DOHH2 (cell line): ENCODE measurements at regions not wholly inside any gene's neighbourhood (a gene's known extent, or its start where the extent isn't known, plus 50 kb on each side); places are given as distances from the start of the nearest gene placed in this dataset.

Experiments
- H3F3A ChIP-seq: fragments of 200-600 bp; sonication (generic), shearing (Covaris generic); 2 replicates; pipeline ENCODE4 v1.6.0; 2016; ENCODE audit warnings: antibody characterized with exemption, mild to moderate bottlenecking; ENCODE audit not compliant: control insufficient read depth, insufficient read depth
- H3K27ac ChIP-seq: fragments of 200-600 bp; sonication (generic); 2 replicates; pipeline ENCODE4 v1.5.1; 2014; ENCODE audit warnings: low read depth, mild to moderate bottlenecking, low read length, moderate library complexity
- H3K27me3 ChIP-seq: fragments of 200-600 bp; sonication (generic); 2 replicates; pipeline ENCODE4 v1.6.1; 2014; ENCODE audit warnings: mild to moderate bottlenecking, low read length, mixed read lengths; ENCODE audit not compliant: control insufficient read depth
- H3K36me3 ChIP-seq: fragments of 200-600 bp; sonication (generic); 2 replicates; pipeline ENCODE4 v1.6.1; 2014; ENCODE audit warnings: mild to moderate bottlenecking, low read length, moderate library complexity, mixed read lengths; ENCODE audit not compliant: control insufficient read depth
- H3K4me1 ChIP-seq: fragments of 200-600 bp; sonication (generic); 2 replicates; pipeline ENCODE4 v1.6.1; 2014; ENCODE audit warnings: mild to moderate bottlenecking, low read length, mixed read lengths; ENCODE audit not compliant: control insufficient read depth
- H3K4me2 ChIP-seq: fragments of 200-600 bp; sonication (generic); 2 replicates; pipeline ENCODE4 v1.6.0; 2014; ENCODE audit warnings: mild to moderate bottlenecking, low read length, moderate library complexity
- H3K4me3 ChIP-seq: fragments of 200-600 bp; sonication (generic); 2 replicates; pipeline ENCODE4 v1.5.1; 2014; ENCODE audit warnings: mild to moderate bottlenecking, low read length, mixed read lengths
- H3K79me2 ChIP-seq: fragments of 200-600 bp; sonication (generic); 2 replicates; pipeline ENCODE4 v1.6.1; 2014; ENCODE audit warnings: mild to moderate bottlenecking, low read length, mixed read lengths; ENCODE audit not compliant: control insufficient read depth
- H3K9me2 ChIP-seq: fragments of 200-600 bp; sonication (generic); replicated peaks from 2 replicates; pipeline ENCODE4 v1.6.1; 2014; ENCODE audit warnings: mild to moderate bottlenecking, low read length, mixed read lengths; ENCODE audit not compliant: control insufficient read depth
- H3K9me3 ChIP-seq: fragments of 200-600 bp; sonication (generic); 2 replicates; pipeline ENCODE4 v1.6.1; 2014; ENCODE audit warnings: antibody characterized with exemption, low read length, mixed read lengths; ENCODE audit not compliant: control insufficient read depth, insufficient read depth
- H4K20me1 ChIP-seq: fragments of 200-600 bp; sonication (generic); 2 replicates; pipeline ENCODE4 v1.6.0; 2014; ENCODE audit warnings: low read depth, mild to moderate bottlenecking, antibody characterized with exemption, low read length, moderate library complexity; ENCODE audit not compliant: control insufficient read depth, insufficient read depth
- EZH2phosphoT487 ChIP-seq: fragments of 200-600 bp; sonication (generic); IDR thresholded peaks from 2 replicates; pipeline ENCODE4 v1.6.1; 2017; ENCODE audit warnings: borderline replicate concordance, mild to moderate bottlenecking, antibody characterized with exemption, low read length, moderate library complexity, mixed read lengths
- TF ChIP-seq, protein P1 (sequence below): fragments of 200-600 bp; sonication (generic); IDR thresholded peaks from one replicate; pipeline ENCODE4 v1.5.1; 2014; ENCODE audit warnings: antibody characterized with exemption, mild to moderate bottlenecking, low read depth, low read length; ENCODE audit not compliant: poor library complexity, severe bottlenecking

DNA sequence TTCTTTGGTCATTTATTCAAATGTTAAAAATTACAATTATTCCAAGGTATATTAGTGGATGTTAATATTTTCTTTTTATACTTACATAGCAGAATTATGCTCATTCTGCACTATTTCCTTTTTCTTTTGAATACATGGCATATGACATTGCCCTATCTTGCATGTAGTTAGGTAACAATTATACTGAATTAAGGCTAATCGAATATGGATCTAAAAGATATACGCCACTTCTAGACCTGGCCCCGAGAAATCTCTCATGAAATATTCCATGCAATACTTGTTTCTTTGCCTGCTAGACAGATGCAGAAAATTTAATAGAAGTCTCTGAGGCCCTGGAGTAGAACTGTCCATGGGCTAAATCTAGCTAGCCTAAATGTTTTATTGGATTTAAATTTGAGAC is 493.4 kb downstream of the OTOL1 start:
- Histone ChIP-seq H3K4me3 (no peak overlapping the region), H3K9me3 (no peaks in the 10 kb centered on the region), H4K20me1 (no peaks in the 10 kb centered on the region), H3K4me1 (no peaks in the 10 kb centered on the region), H3K36me3 (no peaks in the 10 kb centered on the region), H3K9me2 (no peaks in the 10 kb centered on the region), H3K4me2 (no peak overlapping the region), H3K27me3 (no peaks in the 10 kb centered on the region), H3F3A (no peaks in the 10 kb centered on the region), H3K79me2 (no peaks in the 10 kb centered on the region), H3K27ac (no peak overlapping the region)
- TF ChIP-seq EZH2phosphoT487 = no peak
- TF ChIP-seq, protein P1, sequence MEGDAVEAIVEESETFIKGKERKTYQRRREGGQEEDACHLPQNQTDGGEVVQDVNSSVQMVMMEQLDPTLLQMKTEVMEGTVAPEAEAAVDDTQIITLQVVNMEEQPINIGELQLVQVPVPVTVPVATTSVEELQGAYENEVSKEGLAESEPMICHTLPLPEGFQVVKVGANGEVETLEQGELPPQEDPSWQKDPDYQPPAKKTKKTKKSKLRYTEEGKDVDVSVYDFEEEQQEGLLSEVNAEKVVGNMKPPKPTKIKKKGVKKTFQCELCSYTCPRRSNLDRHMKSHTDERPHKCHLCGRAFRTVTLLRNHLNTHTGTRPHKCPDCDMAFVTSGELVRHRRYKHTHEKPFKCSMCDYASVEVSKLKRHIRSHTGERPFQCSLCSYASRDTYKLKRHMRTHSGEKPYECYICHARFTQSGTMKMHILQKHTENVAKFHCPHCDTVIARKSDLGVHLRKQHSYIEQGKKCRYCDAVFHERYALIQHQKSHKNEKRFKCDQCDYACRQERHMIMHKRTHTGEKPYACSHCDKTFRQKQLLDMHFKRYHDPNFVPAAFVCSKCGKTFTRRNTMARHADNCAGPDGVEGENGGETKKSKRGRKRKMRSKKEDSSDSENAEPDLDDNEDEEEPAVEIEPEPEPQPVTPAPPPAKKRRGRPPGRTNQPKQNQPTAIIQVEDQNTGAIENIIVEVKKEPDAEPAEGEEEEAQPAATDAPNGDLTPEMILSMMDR = no peak

DNA sequence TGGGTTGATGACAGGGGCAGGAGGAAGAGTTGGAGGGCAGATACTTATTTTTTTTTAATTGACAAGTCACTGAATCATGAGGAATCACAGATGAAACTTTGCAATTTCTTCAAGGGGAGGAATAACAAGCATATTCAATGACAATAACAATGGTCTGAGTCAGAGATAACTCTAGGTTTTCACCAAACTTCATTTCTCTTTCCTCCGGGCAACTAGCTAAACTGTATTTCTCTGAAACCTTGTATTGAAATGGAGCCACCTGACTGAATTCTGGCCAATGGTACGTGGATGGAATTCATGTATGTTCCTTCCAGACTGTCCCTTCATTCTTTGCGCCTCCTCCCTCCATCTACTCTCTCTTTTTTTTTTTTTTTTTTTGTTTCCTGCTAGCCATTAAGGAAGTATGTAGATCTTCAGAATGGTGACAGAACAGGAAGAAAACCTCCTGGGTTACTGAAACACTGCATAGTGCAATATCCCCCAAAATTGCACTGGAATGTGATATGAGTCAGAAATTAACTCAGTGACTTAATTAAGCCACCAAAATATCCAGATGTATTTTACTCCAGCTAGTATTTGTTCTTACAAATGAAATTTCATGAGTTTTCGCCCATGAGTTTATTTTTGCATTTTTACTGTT is 495.4 kb downstream of the OTOL1 start:
- H3K4me2 ChIP-seq = no peak overlapping the region
- TF ChIP-seq, protein P1 = no peak
- TF ChIP-seq EZH2phosphoT487 = no peak
- H3K4me1 ChIP-seq = no peaks in the 10 kb centered on the region
- no peaks in the 10 kb centered on the region for H3K27me3 ChIP-seq
- no peaks in the 10 kb centered on the region for H3K36me3 ChIP-seq
- no peaks in the 10 kb centered on the region for H3K9me3 ChIP-seq
- H3K27ac ChIP-seq = no peak overlapping the region
- no peaks in the 10 kb centered on the region for H3K9me2 ChIP-seq
- H3K4me3 ChIP-seq = no peak overlapping the region
- no peaks in the 10 kb centered on the region for H3K79me2 ChIP-seq
- no peaks in the 10 kb centered on the region for H3F3A ChIP-seq
- no peaks in the 10 kb centered on the region for H4K20me1 ChIP-seq

DNA sequence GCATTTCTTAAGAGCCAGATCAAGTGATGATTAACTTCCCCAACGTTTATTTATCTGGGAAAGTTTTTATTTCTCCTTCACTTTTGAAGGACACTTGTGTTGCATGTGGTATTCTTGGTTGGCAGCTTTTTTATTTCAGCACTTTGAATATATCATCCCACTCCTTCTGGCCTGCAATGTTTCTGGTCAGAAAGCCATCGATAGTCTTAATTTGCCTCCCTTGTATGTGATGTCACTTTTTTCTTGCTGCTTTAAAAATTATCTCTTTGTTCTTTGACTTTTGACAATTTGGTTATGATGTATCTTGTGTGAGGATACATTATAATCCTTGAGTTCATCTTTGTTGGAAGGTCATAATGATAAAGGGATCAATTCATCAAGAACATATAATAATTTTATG is 503.2 kb downstream of the OTOL1 start:
- no peaks in the 10 kb centered on the region for H4K20me1 ChIP-seq
- no peak overlapping the region for H3K27ac ChIP-seq
- H3K79me2 ChIP-seq = no peaks in the 10 kb centered on the region
- no peaks in the 10 kb centered on the region for H3K27me3 ChIP-seq
- no peaks in the 10 kb centered on the region for H3K9me3 ChIP-seq
- H3K9me2 ChIP-seq = no peaks in the 10 kb centered on the region
- H3K4me3 ChIP-seq = no peak overlapping the region
- H3K4me2 ChIP-seq = no peak overlapping the region
- H3F3A ChIP-seq = no peaks in the 10 kb centered on the region
- no peaks in the 10 kb centered on the region for H3K36me3 ChIP-seq
- TF ChIP-seq, protein P1 = no peak
- TF ChIP-seq EZH2phosphoT487 = no peak
- no peaks in the 10 kb centered on the region for H3K4me1 ChIP-seq
